Muscle of leg (tissue), 3 donors: ENCODE measurements at regions not wholly inside any gene's neighbourhood (a gene's known extent, or its start where the extent isn't known, plus 50 kb on each side); places are given as distances from the start of the nearest gene placed in this dataset.
"Not testable (repeated sequence)": the region's sequence is repeated elsewhere in the genome, so short reads cannot be mapped to it uniquely, and the experiment has no call there.

ENCODE experiments used
- DNase-seq: peaks from one replicate; pipeline ENCODE4 v3.0.0; 2013
- H3K27ac ChIP-seq: one replicate; pipeline ENCODE4 v1.5.1; 2013; ENCODE audit warnings: mild to moderate bottlenecking, low read length, control low read depth
- H3K27me3 ChIP-seq: one replicate; pipeline ENCODE4 v1.6.1; 2013; ENCODE audit warnings: low read length; ENCODE audit not compliant: control insufficient read depth, insufficient read depth
- H3K36me3 ChIP-seq: one replicate; pipeline ENCODE4 v1.6.1; 2013; ENCODE audit warnings: low read length; ENCODE audit not compliant: control insufficient read depth, insufficient read depth
- H3K4me1 ChIP-seq: one replicate; pipeline ENCODE4 v1.6.1; 2013; ENCODE audit warnings: low read length; ENCODE audit not compliant: control insufficient read depth, insufficient read depth
- H3K4me3 ChIP-seq: one replicate; pipeline ENCODE4 v1.5.1; 2013; ENCODE audit warnings: low read length, control low read depth
- H3K9me3 ChIP-seq: replicated peaks from 2 replicates; pipeline ENCODE4 v1.6.1; 2013; ENCODE audit warnings: low read depth, low read length; ENCODE audit not compliant: control insufficient read depth
- WGBS: methylation state at CpG from one replicate; pipeline ENCODE4 v1.1.5; 2013; ENCODE audit warnings: missing lambda C conversion rate; ENCODE audit not compliant: insufficient coverage; 5-methylcytosine and 5-hydroxymethylcytosine counted together

DNA sequence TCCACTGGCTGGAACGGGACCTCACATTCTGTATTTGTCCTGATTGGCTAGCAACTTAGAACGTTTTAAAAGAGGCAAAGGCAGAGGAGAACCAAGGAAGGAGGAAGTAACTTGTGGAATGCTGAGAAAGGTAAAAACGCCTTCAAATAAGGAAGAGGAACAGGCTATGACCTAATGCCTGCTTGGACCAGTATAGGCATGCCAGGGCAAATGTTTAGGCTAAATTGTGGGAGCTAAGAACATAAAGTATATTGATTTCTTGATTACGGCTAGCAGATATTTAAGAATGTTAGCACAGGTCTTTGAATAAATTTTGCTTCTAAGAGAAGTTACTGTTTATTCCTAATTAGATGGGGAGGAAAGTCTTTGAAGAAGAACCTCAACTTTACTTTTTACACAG lies 96.5 kb downstream of the AASDHPPT start:
- WGBS: 47% methylated on average over 3 of the region's 4 CpGs
- not testable (repeated sequence) for DNase-seq, H3K36me3 ChIP-seq, H3K4me3 ChIP-seq, H3K27me3 ChIP-seq, H3K27ac ChIP-seq, H3K4me1 ChIP-seq, H3K9me3 ChIP-seq

DNA sequence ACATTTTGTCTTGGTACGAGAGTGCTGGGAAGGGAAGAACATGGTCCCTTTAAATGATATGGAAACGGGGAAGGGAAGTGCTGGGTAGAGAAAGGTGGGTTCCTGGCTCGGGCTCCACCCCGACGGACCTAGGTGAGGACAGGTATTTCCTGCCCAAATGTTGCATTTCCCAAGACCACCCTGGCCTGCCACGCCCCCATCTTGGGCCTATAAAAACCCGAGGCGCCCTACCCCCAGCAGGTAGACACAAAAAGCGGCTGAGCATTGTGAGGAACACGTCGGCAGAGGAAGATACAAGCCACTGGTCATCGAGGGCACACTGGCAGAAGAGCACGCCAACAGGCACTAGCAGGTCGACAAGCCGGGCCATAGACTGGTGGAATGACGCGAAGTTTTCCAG lies 99.4 kb downstream of the AASDHPPT start:
- no peak overlapping the region for H3K27ac ChIP-seq

DNA sequence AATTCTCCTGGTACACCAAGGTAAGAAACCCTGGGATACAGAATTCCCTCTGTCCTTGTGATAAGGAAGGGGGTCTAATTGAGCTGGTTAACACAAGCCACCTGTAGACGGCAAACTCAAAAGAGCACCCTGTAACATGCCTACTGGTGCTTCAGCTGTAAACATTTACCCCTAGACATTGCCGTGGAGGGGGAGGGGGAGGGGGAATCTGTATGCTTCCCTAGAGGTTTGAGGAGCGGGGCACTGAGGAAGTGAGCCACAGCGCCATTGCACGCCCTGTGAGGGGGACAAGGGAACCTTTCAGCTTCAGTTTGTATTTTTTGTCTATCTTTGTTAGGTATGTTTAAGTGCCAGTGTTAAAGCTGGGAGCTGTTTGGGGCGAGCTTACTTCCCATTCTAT lies 99.8 kb downstream of the AASDHPPT start:
- no peaks in the 10 kb centered on the region for H3K36me3 ChIP-seq
- no peaks in the 10 kb centered on the region for H3K27me3 ChIP-seq
- H3K9me3 ChIP-seq: peaks cover 2% of the 10 kb centered on the region
- DNase-seq: no peak
- no CpG with 5 or more reads among the region's 6 CpGs for WGBS
- H3K4me3 ChIP-seq: no peak overlapping the region
- no peaks in the 10 kb centered on the region for H3K4me1 ChIP-seq
- H3K27ac ChIP-seq: no peak overlapping the region

More for the DNA sequence above, 99.4 kb downstream of the AASDHPPT start:
- no peaks in the 10 kb centered on the region for H3K36me3 ChIP-seq
- H3K4me1 ChIP-seq: no peaks in the 10 kb centered on the region
- H3K4me3 ChIP-seq: no peak overlapping the region
- 95% methylated on average over 11 of the region's 17 CpGs for WGBS
- H3K27me3 ChIP-seq: no peaks in the 10 kb centered on the region
- H3K9me3 ChIP-seq: peaks cover under 1% of the 10 kb centered on the region
- no peak for DNase-seq

DNA sequence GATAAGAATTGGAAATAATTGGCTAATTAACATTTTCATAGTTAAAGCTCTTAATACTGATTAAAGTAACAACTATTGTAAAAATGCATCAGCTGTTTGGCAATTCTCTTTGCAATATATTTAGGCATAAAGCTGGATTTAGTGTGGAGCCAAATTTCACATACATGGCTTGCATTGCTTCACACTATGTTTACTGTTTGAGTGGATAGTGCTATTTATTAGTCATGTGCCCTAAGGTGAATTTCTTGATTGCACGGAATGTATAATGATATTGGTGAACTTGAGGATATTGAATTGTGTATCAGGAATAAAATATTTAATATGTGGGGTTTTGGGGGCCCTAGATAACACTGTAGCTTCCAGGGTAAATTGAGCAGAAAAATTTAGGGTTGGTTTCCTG lies 100.9 kb downstream of the AASDHPPT start:
- Histone ChIP-seq H3K27me3 (no peaks in the 10 kb centered on the region), H3K27ac (no peak overlapping the region), H3K4me1 (no peaks in the 10 kb centered on the region), H3K4me3 (no peak overlapping the region), H3K36me3 (no peaks in the 10 kb centered on the region), H3K9me3 (peaks cover 2% of the 10 kb centered on the region)
- WGBS: no CpG with 5 or more reads among the region's 1 CpG
- no peak for DNase-seq

DNA sequence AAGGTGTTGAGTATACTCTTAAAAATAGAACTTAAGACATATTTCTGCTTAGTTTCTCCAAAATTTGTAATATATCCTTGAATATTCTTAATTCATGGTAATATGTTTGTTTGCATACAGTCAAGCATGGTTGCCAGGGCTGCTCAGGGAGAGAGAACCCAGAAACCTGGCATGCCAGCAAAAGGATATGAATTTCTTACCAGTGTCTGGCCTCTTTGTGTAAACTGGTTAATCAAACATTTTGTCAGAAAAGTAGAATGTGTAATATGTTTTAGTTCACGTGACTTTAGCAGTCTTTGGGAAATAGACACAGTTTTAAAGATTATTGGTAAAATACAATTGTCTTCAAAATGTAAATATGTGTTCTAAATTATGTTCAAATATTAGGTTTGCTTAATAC lies 101.6 kb downstream of the AASDHPPT start:
- no peak overlapping the region for H3K27ac ChIP-seq
- no peaks in the 10 kb centered on the region for H3K36me3 ChIP-seq
- no CpG with 5 or more reads among the region's 1 CpG for WGBS
- no peak for DNase-seq
- H3K4me3 ChIP-seq: no peak overlapping the region
- peaks cover 2% of the 10 kb centered on the region for H3K9me3 ChIP-seq
- no peaks in the 10 kb centered on the region for H3K4me1 ChIP-seq
- no peaks in the 10 kb centered on the region for H3K27me3 ChIP-seq

DNA sequence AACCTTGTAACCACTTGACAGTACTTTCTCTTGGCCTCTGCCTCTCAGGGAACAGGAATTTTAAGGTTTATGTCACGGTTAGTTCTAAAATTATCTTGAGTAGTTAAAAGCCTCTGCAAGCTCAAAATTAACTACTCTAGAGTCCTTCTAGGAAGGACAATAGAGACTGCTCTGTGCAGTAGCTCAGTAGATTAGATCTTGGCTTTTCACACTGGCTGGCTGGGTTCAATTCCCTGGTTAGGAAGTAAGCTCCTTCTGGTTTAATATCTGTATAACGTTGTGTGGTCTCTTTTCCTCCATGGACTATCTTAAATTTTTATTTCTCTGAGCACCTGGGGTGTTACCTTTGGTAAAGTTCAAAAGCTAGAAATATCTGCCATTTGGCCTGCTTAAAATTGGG lies 109.2 kb downstream of the AASDHPPT start:
- no peaks in the 10 kb centered on the region for H3K27me3 ChIP-seq
- H3K27ac ChIP-seq: no peak overlapping the region
- DNase-seq: no peak
- peaks cover 2% of the 10 kb centered on the region for H3K9me3 ChIP-seq
- no CpG with 5 or more reads among the region's 2 CpGs for WGBS
- H3K36me3 ChIP-seq: no peaks in the 10 kb centered on the region
- H3K4me3 ChIP-seq: no peak overlapping the region
- H3K4me1 ChIP-seq: no peaks in the 10 kb centered on the region

DNA sequence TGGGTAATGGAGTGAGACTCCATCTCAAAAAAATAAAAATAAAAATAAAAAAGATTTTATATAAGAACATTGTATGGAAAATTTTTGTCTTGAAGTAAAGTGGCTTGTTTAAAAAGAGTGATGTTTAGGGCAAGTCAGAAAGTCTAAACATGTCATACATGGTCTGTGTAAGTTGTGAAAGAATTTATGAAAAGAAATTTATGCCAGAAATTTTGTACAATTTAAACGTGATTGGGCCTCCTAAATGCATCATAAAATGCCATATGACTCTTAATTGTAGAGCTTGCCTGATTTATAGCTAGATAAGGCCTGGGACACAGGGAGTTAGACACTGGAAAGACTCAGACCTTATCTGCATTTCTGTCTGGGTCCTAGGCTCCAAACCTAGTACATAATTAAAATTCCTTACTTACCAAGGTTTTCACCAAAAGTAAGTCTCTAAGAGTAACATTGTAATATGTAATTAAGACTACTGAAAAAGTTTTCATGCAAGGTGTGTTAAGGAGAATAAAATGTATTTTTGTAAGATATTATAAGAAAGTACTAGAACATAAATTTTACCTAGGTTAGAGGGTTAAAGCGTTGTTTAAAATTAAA lies 110.5 kb downstream of the AASDHPPT start:
- Histone ChIP-seq H3K9me3 (no peaks in the 10 kb centered on the region), H3K36me3 (no peaks in the 10 kb centered on the region), H3K4me3 (no peak overlapping the region), H3K27me3 (no peaks in the 10 kb centered on the region), H3K27ac (no peak overlapping the region), H3K4me1 (no peaks in the 10 kb centered on the region)
- WGBS: no CpG with 5 or more reads among the region's 2 CpGs
- DNase-seq: no peak

DNA sequence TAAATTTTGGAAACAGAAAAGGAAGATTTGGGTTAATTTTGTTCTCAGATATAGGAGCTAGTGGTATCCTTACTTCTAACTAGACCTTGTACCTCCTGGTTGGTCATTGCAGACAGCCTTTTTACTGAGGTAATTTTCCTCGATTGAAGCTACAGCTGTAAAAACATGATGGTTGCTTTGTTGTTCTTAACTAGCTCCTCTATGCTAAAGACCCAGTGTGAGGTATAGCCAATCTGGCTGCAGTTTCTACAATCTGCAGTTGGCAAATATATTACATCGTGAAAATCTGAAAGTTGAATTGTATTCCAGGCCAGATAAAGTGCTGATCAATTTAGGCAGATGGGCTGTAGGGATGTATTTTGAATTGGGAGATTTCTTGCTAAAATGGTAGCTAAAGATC lies 116.5 kb downstream of the AASDHPPT start:
- no peak overlapping the region for H3K27ac ChIP-seq
- H3K27me3 ChIP-seq: no peaks in the 10 kb centered on the region
- no peak for DNase-seq
- no peak overlapping the region for H3K4me3 ChIP-seq
- H3K36me3 ChIP-seq: no peaks in the 10 kb centered on the region
- H3K4me1 ChIP-seq: no peaks in the 10 kb centered on the region
- WGBS: 60% methylated on average over 2 of the region's 2 CpGs
- no peaks in the 10 kb centered on the region for H3K9me3 ChIP-seq

DNA sequence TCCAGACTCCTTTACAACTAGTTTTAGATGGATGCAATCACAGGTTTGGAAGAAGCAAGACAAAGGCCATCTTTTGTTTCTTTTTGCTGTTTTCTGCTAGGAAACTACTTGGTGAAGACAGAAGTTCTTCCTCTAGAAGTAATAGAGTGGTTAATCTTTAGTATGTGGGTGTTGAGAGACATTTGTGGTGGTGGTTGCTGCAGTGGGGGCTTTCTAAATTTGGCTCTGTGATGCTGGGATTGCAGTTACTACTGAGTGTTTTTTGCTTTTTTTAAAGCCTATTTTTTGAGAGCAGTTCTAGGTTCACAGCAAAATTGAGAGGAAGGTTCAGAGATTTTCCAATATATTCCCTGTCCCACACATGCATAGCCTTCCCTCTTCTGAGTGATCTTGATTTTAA lies 120.0 kb downstream of the AASDHPPT start:
- H3K4me3 ChIP-seq: no peak overlapping the region
- no peaks in the 10 kb centered on the region for H3K27me3 ChIP-seq
- no peaks in the 10 kb centered on the region for H3K4me1 ChIP-seq
- no peaks in the 10 kb centered on the region for H3K36me3 ChIP-seq
- no peak overlapping the region for H3K27ac ChIP-seq
- no peaks in the 10 kb centered on the region for H3K9me3 ChIP-seq
- DNase-seq: no peak

DNA sequence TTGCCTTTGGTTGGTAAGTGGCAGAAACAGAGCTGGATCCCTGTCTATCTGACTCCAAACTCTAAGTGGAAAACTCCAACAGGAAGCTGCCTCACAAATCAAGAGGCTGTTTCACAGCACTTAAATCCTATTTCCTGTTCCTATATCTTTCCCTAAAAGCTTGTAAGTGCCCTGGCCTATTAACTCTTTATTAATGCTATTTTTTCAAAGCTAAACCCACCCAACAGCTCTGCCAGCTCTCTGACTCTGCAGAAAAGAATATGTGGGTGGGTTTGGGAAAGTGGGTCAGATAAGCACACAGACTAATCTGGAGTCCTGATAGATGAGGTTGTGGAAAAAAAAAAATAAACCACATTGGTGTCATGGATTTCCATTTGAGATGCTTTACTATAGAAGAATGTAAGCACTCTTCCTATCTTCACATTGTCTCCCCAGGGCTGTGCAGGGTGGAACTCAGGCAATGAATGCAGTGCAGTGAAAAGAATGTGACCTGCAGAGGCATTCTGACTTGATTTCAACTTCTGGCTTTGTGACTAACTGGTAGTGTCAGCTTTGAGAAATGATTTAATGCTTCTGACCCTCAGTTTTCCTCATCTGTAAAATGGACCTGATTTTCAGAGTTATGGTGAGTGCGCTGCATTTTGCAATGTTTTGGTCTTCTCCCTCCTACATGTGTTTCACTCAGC lies 125.6 kb downstream of the AASDHPPT start:
- no peaks in the 10 kb centered on the region for H3K27me3 ChIP-seq
- no peak overlapping the region for H3K4me3 ChIP-seq
- no CpG with 5 or more reads among the region's 1 CpG for WGBS
- no peak overlapping the region for H3K27ac ChIP-seq
- no peak for DNase-seq
- H3K36me3 ChIP-seq: no peaks in the 10 kb centered on the region
- no peaks in the 10 kb centered on the region for H3K9me3 ChIP-seq
- no peaks in the 10 kb centered on the region for H3K4me1 ChIP-seq

DNA sequence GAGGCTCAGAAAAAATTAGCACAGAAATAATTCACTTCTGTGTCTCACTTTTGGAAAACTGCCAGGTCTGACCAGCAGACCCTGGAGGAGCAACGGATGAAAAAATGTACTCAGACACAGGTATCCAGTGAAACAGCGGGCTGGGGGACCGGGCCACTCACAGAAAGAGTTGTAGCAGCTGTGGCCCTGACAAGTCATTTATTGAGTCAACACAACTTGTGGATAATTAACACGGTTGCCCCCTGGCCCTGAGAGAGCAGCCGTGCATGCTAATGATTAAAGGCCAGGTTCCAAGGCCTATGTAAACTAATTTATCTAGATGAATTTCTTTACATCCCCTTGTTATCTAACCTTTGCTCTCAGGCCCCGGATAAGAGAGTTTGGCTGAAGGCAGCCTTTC lies 131.3 kb downstream of the AASDHPPT start:
- Histone ChIP-seq H3K36me3 (no peaks in the 10 kb centered on the region), H3K4me3 (no peak overlapping the region), H3K9me3 (no peaks in the 10 kb centered on the region), H3K4me1 (no peaks in the 10 kb centered on the region), H3K27me3 (no peaks in the 10 kb centered on the region), H3K27ac (no peak overlapping the region)
- 58% methylated on average over 4 of the region's 6 CpGs for WGBS
- no peak for DNase-seq
